HG02642 (cell line): ENCODE measurements at regions not wholly inside any gene's neighbourhood (a gene's known extent, or its start where the extent isn't known, plus 50 kb on each side); places are given as distances from the start of the nearest gene placed in this dataset.
"Not testable (repeated sequence)": the region's sequence is repeated elsewhere in the genome, so short reads cannot be mapped to it uniquely, and the experiment has no call there.

Experiments used
- ATAC-seq: cut with Tn5 transposase; IDR thresholded peaks from one replicate; pipeline ENCODE4 v1.9.1; 2021; ENCODE audit warnings: mild to moderate bottlenecking; ENCODE audit not compliant: unreplicated experiment, poor library complexity

GRCh38 chr4:142897518-142897917 lies 51.4 kb upstream of the INPP4B start:
- ATAC-seq = not testable (repeated sequence)

GRCh38 chr4:142900622-142901021 lies 54.5 kb upstream of the INPP4B start:
- no peak for ATAC-seq

- no peak for ATAC-seq
Observed at GRCh38 chr4:142901166-142901662, 55.1 kb upstream of the INPP4B start.

- ATAC-seq = not testable (repeated sequence)
Observed at GRCh38 chr4:142903617-142904016, 57.5 kb upstream of the INPP4B start.

GRCh38 chr4:142909908-142910307 lies 63.8 kb upstream of the INPP4B start:
- no peak for ATAC-seq

GRCh38 chr4:142913034-142913433 lies 66.9 kb upstream of the INPP4B start:
- ATAC-seq = no peak

- ATAC-seq = no peak
Observed at GRCh38 chr4:142913461-142914030, 67.4 kb upstream of the INPP4B start.

GRCh38 chr4:142917678-142918077 lies 71.6 kb upstream of the INPP4B start:
- no peak for ATAC-seq

- no peak for ATAC-seq
Observed at GRCh38 chr4:142922720-142923119, 76.6 kb upstream of the INPP4B start.

- no peak for ATAC-seq
Observed at GRCh38 chr4:142923619-142924018, 77.5 kb upstream of the INPP4B start.

GRCh38 chr4:142925161-142925560 lies 79.1 kb upstream of the INPP4B start:
- no peak for ATAC-seq

- ATAC-seq = no peak
Observed at GRCh38 chr4:142927721-142928120, 81.6 kb upstream of the INPP4B start.

- ATAC-seq = no peak
Observed at GRCh38 chr4:142929526-142929925, 83.4 kb upstream of the INPP4B start.

GRCh38 chr4:142933207-142933606 lies 87.1 kb upstream of the INPP4B start:
- ATAC-seq = no peak

- ATAC-seq = no peak
Observed at GRCh38 chr4:142940425-142941330, 94.6 kb upstream of the INPP4B start.

- no peak for ATAC-seq
Observed at GRCh38 chr4:142944565-142944964, 98.5 kb upstream of the INPP4B start.

GRCh38 chr4:142952821-142953580 lies 106.9 kb upstream of the INPP4B start:
- ATAC-seq = no peak

GRCh38 chr4:142954415-142954814 lies 108.3 kb upstream of the INPP4B start:
- ATAC-seq = no peak

GRCh38 chr4:142955501-142955900 lies 109.4 kb upstream of the INPP4B start:
- ATAC-seq = no peak

GRCh38 chr4:142959173-142959572 lies 113.1 kb upstream of the INPP4B start:
- ATAC-seq = no peak

- ATAC-seq = no peak
Observed at GRCh38 chr4:142960126-142960525, 114.0 kb upstream of the INPP4B start.
